IMR-90 (cell line): ENCODE measurements at regions not wholly inside any gene's neighbourhood (a gene's known extent, or its start where the extent isn't known, plus 50 kb on each side); places are given as distances from the start of the nearest gene placed in this dataset.

Experiments
- POLR2A ChIP-seq: IDR thresholded peaks from 2 replicates; pipeline ENCODE4 v1.6.1; 2012; ENCODE audit warnings: mild to moderate bottlenecking, low read depth, low read length
- TF ChIP-seq, protein P1 (sequence below): conservative IDR thresholded peaks from 2 replicates; pipeline ENCODE4 v1.5.1; 2012; ENCODE audit warnings: mild to moderate bottlenecking, low read depth, low read length, improper control_type of control experiment

DNA sequence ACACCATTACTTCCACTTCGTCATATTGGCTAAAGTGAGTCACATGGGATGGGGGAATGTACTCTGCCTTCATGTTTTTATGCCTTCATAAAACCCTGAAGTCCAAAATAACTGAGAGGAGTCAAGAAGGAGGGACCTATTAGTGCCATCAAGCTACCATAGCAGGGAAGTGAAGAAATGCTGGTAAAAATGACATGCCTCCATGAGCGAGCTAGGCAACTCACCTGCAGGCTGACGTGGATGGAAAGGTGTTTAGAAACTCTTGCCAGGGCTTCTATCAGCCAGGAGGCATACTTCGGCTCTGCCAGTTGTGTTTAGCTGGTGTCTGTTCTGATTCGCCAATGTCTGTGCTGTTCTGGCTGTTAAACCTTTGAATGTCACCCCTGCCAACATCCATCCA is 424.4 kb upstream of the USP24 start:
- TF ChIP-seq, protein P1, sequence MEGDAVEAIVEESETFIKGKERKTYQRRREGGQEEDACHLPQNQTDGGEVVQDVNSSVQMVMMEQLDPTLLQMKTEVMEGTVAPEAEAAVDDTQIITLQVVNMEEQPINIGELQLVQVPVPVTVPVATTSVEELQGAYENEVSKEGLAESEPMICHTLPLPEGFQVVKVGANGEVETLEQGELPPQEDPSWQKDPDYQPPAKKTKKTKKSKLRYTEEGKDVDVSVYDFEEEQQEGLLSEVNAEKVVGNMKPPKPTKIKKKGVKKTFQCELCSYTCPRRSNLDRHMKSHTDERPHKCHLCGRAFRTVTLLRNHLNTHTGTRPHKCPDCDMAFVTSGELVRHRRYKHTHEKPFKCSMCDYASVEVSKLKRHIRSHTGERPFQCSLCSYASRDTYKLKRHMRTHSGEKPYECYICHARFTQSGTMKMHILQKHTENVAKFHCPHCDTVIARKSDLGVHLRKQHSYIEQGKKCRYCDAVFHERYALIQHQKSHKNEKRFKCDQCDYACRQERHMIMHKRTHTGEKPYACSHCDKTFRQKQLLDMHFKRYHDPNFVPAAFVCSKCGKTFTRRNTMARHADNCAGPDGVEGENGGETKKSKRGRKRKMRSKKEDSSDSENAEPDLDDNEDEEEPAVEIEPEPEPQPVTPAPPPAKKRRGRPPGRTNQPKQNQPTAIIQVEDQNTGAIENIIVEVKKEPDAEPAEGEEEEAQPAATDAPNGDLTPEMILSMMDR: no peak
- no peak for TF ChIP-seq POLR2A
